Right lobe of liver (tissue), 4 donors: ENCODE measurements at regions not wholly inside any gene's neighbourhood (a gene's known extent, or its start where the extent isn't known, plus 50 kb on each side); places are given as distances from the start of the nearest gene placed in this dataset.

Source experiments
- POLR2A ChIP-seq: fragments of 450-650 bp; IDR thresholded peaks from one replicate; pipeline ENCODE4 v1.6.1; 2017; ENCODE audit warnings: antibody characterized with exemption, mild to moderate bottlenecking
- TF ChIP-seq, protein P1 (sequence below), 4 donors: fragments of 200-600 bp in 3 of 4; fragments of 450-650 bp in 1 of 4; IDR thresholded peaks; one replicate each; pipeline versions ENCODE4 v1.5.1 to v1.8.0; 2016 to 2022; ENCODE audit warnings: antibody characterized with exemption in 4 of 4, mild to moderate bottlenecking in 2 of 4
- donor health status: DM: no; HTN: no; CAD: no.
- donor health status: DM: no; HTN: no; CAD: no.
- donor health status: DM: no; HTN: yes; CAD: no.

DNA sequence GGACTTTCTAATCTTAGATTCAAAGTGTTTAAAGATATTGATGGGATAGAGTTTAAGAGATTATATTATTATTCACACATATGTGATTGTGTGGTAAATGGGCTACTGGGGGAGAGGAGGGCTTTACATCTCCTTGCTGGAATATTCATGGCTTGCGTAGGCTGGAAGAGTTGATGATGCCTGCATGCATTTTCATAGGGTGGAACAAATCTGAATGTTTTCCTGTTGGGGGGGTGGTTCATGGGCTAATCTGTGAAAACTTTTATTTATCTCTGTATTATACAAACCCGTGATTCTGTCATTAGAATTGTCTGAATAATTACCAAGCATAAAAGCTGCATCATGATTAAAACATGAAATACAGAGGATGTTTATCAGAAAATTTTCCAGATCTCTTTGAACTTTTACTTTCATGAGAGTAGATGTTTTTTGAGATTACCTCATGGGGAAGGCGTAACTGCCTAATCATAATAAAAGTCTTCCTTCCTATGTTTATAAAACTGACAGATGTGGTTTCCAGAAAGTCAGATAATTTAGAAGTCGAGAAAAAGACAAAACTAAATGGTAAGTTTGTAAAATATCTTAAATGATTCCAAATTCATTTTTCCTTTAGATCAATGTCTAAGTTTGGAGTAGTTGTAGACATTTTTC, 1185.4 kb upstream of the SEMA6A start:
- TF ChIP-seq, protein P1, sequence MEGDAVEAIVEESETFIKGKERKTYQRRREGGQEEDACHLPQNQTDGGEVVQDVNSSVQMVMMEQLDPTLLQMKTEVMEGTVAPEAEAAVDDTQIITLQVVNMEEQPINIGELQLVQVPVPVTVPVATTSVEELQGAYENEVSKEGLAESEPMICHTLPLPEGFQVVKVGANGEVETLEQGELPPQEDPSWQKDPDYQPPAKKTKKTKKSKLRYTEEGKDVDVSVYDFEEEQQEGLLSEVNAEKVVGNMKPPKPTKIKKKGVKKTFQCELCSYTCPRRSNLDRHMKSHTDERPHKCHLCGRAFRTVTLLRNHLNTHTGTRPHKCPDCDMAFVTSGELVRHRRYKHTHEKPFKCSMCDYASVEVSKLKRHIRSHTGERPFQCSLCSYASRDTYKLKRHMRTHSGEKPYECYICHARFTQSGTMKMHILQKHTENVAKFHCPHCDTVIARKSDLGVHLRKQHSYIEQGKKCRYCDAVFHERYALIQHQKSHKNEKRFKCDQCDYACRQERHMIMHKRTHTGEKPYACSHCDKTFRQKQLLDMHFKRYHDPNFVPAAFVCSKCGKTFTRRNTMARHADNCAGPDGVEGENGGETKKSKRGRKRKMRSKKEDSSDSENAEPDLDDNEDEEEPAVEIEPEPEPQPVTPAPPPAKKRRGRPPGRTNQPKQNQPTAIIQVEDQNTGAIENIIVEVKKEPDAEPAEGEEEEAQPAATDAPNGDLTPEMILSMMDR (IDR thresholded peaks at IDR 0.05) = no peak
- TF ChIP-seq POLR2A = no peak
